Uterus (tissue), 2 donors: ENCODE measurements at regions not wholly inside any gene's neighbourhood (a gene's known extent, or its start where the extent isn't known, plus 50 kb on each side); places are given as distances from the start of the nearest gene placed in this dataset.

Experiments
- CTCF ChIP-seq, 4 experiments: fragments of 200-600 bp in 2 of 4; fragments of 450-650 bp in 2 of 4; sonication (generic) in 2 of 4; IDR thresholded peaks; one replicate each; pipeline ENCODE4 v1.5.1; 2016 to 2019; ENCODE audit warnings: antibody characterized with exemption in 4 of 4, mild to moderate bottlenecking in 2 of 4, moderate library complexity in 1 of 4
- POLR2A ChIP-seq, 2 donors: fragments of 450-650 bp; IDR thresholded peaks; one replicate each; pipeline ENCODE4 v1.6.1; 2016; ENCODE audit warnings: antibody characterized with exemption in 2 of 2, mild to moderate bottlenecking in 1 of 2, moderate library complexity in 1 of 2

- TF ChIP-seq CTCF (IDR thresholded peaks at IDR 0.05) (no peak), POLR2A (IDR thresholded peaks at IDR 0.05) (no peak)
Observed at GRCh38 chr3:76756577-76756976, 283.3 kb upstream of the ROBO2 start.
